H7 (cell line): ENCODE measurements at regions not wholly inside any gene's neighbourhood (a gene's known extent, or its start where the extent isn't known, plus 50 kb on each side); places are given as distances from the start of the nearest gene placed in this dataset.
"Not testable (repeated sequence)": the region's sequence is repeated elsewhere in the genome, so short reads cannot be mapped to it uniquely, and the experiment has no call there.

Experiments used
- DNase-seq: peaks from one replicate; pipeline ENCODE4 v3.0.0; 2012
- H3K27me3 ChIP-seq: 2 replicates; pipeline ENCODE4 v1.6.0; 2011; ENCODE audit warnings: mild to moderate bottlenecking, low read length; ENCODE audit not compliant: control insufficient read depth, insufficient read depth
- H3K36me3 ChIP-seq: replicated peaks from 2 replicates; pipeline ENCODE4 v1.5.1; 2011; ENCODE audit warnings: low read length; ENCODE audit not compliant: control insufficient read depth, insufficient read depth
- H3K4me3 ChIP-seq: 2 replicates; pipeline ENCODE4 v1.5.1; 2011; ENCODE audit warnings: low read depth, mild to moderate bottlenecking, control low read depth, low read length, moderate library complexity; ENCODE audit not compliant: insufficient read depth

- DNase-seq, result no peak
- H3K4me3 ChIP-seq, result no peak overlapping the region
These were observed 798.0 kb upstream of the RAB6C start for GRCh38 chr2:129181433-129181832.

GRCh38 chr2:129181963-129182362, 797.5 kb upstream of the RAB6C start:
- DNase-seq, result no peak
- Histone ChIP-seq H3K36me3 (no peaks in the 10 kb centered on the region), H3K27me3 (no peaks in the 10 kb centered on the region)

More at GRCh38 chr2:129181433-129181832, 798.0 kb upstream of the RAB6C start:
- no peaks in the 10 kb centered on the region for H3K36me3 ChIP-seq
- H3K27me3 ChIP-seq, result no peaks in the 10 kb centered on the region

GRCh38 chr2:129187343-129187742, 792.1 kb upstream of the RAB6C start:
- DNase-seq, result no peak
- Histone ChIP-seq H3K36me3 (no peaks in the 10 kb centered on the region), H3K27me3 (no peaks in the 10 kb centered on the region; the same call in 1 of the 2 replicates), H3K4me3 (no peak overlapping the region)

More at GRCh38 chr2:129181963-129182362, 797.5 kb upstream of the RAB6C start:
- no peak overlapping the region for H3K4me3 ChIP-seq

- H3K4me3 ChIP-seq, result no peak overlapping the region
These were observed 791.0 kb upstream of the RAB6C start for GRCh38 chr2:129188451-129188850.

GRCh38 chr2:129189617-129190319, 789.7 kb upstream of the RAB6C start:
- DNase-seq, result peak; percentile 42
- Histone ChIP-seq H3K4me3 (no peak overlapping the region), H3K27me3 (no peaks in the 10 kb centered on the region; the same call in 1 of the 2 replicates), H3K36me3 (no peaks in the 10 kb centered on the region)

More at GRCh38 chr2:129188451-129188850, 791.0 kb upstream of the RAB6C start:
- Histone ChIP-seq H3K36me3 (no peaks in the 10 kb centered on the region), H3K27me3 (no peaks in the 10 kb centered on the region; the same call in 1 of the 2 replicates)
- DNase-seq, result no peak

GRCh38 chr2:129190494-129190893, 789.0 kb upstream of the RAB6C start:
- Histone ChIP-seq H3K4me3 (no peak overlapping the region), H3K36me3 (no peaks in the 10 kb centered on the region), H3K27me3 (no peaks in the 10 kb centered on the region; the same call in 1 of the 2 replicates)
- no peak for DNase-seq

- H3K4me3 ChIP-seq, result no peak overlapping the region
- DNase-seq, result peak; percentile 57
- H3K36me3 ChIP-seq, result no peaks in the 10 kb centered on the region
- no peaks in the 10 kb centered on the region; the same call in 1 of the 2 replicates for H3K27me3 ChIP-seq
These were observed 787.9 kb upstream of the RAB6C start for GRCh38 chr2:129191530-129191929.

- H3K27me3 ChIP-seq, result no peaks in the 10 kb centered on the region; the same call in 1 of the 2 replicates
- H3K4me3 ChIP-seq, result no peak overlapping the region
- H3K36me3 ChIP-seq, result no peaks in the 10 kb centered on the region
- no peak for DNase-seq
These were observed 787.3 kb upstream of the RAB6C start for GRCh38 chr2:129192117-129192516.

GRCh38 chr2:129192841-129193253, 786.6 kb upstream of the RAB6C start:
- no peak for DNase-seq
- Histone ChIP-seq H3K4me3 (no peak overlapping the region), H3K27me3 (no peaks in the 10 kb centered on the region; the same call in 1 of the 2 replicates), H3K36me3 (no peaks in the 10 kb centered on the region)

GRCh38 chr2:129193961-129194360, 785.5 kb upstream of the RAB6C start:
- no peaks in the 10 kb centered on the region; the same call in 1 of the 2 replicates for H3K27me3 ChIP-seq
- peak; percentile 29 for DNase-seq
- no peak overlapping the region for H3K4me3 ChIP-seq
- H3K36me3 ChIP-seq, result no peaks in the 10 kb centered on the region

GRCh38 chr2:129199501-129199900, 780.0 kb upstream of the RAB6C start:
- DNase-seq, result no peak
- Histone ChIP-seq H3K4me3 (no peak overlapping the region), H3K36me3 (no peaks in the 10 kb centered on the region), H3K27me3 (no peaks in the 10 kb centered on the region)

GRCh38 chr2:129201696-129202095, 777.8 kb upstream of the RAB6C start:
- Histone ChIP-seq H3K27me3 (no peaks in the 10 kb centered on the region), H3K36me3 (no peaks in the 10 kb centered on the region), H3K4me3 (no peak overlapping the region)
- DNase-seq, result no peak

- H3K4me3 ChIP-seq, result no peak overlapping the region
- no peaks in the 10 kb centered on the region for H3K36me3 ChIP-seq
- no peak for DNase-seq
- H3K27me3 ChIP-seq, result no peaks in the 10 kb centered on the region
These were observed 776.1 kb upstream of the RAB6C start for GRCh38 chr2:129203331-129203730.

- not testable (repeated sequence) for H3K36me3 ChIP-seq, H3K4me3 ChIP-seq, DNase-seq, H3K27me3 ChIP-seq
These were observed 774.9 kb upstream of the RAB6C start for GRCh38 chr2:129204581-129204980.

- DNase-seq, result no peak
- H3K27me3 ChIP-seq, result no peaks in the 10 kb centered on the region
- H3K4me3 ChIP-seq, result no peak overlapping the region
- no peaks in the 10 kb centered on the region for H3K36me3 ChIP-seq
These were observed 774.3 kb upstream of the RAB6C start for GRCh38 chr2:129205176-129205575.
